Keratinocyte (primary cell): ENCODE measurements at regions not wholly inside any gene's neighbourhood (a gene's known extent, or its start where the extent isn't known, plus 50 kb on each side); places are given as distances from the start of the nearest gene placed in this dataset.

Experiments used
- DNase-seq: peaks from one replicate; pipeline ENCODE4 v3.0.0-alpha.2; 2011; ENCODE audit warnings: low read depth, missing footprints, low spot score
- FAIRE-seq: peaks from 2 replicates; lab custom pipeline; 2011; peaks lifted over from hg19 to GRCh38; lab: Jason Lieb, UNC
- H2AFZ ChIP-seq: 2 replicates; pipeline ENCODE4 v1.6.0; 2012; ENCODE audit warnings: low read length, control low read depth, inconsistent platforms; ENCODE audit not compliant: control insufficient read depth
- H3K27ac ChIP-seq: 2 replicates; pipeline ENCODE4 v1.5.1; 2011; ENCODE audit warnings: low read length; ENCODE audit not compliant: control insufficient read depth, insufficient read depth
- H3K27me3 ChIP-seq: 3 replicates; pipeline ENCODE4 v1.6.0; 2011; ENCODE audit warnings: low read length; ENCODE audit not compliant: control insufficient read depth, insufficient read depth; ENCODE audit errors: extremely low read depth
- H3K36me3 ChIP-seq, 2 experiments: 2 replicates in 1 of 2; 3 replicates in 1 of 2; pipeline ENCODE4 v1.5.1; 2011; ENCODE audit warnings: low read length in 2 of 2, mild to moderate bottlenecking in 1 of 2; ENCODE audit not compliant: control insufficient read depth in 2 of 2, insufficient read depth in 2 of 2; ENCODE audit errors: extremely low read depth in 1 of 2
- H3K4me1 ChIP-seq: 3 replicates; pipeline ENCODE4 v1.5.1; 2011; ENCODE audit warnings: low read length; ENCODE audit not compliant: control insufficient read depth, insufficient read depth; ENCODE audit errors: extremely low read depth
- H3K4me2 ChIP-seq: 3 replicates; pipeline ENCODE4 v1.6.0; 2011; ENCODE audit warnings: low read depth, low read length; ENCODE audit not compliant: control insufficient read depth, insufficient read depth; ENCODE audit errors: extremely low read depth
- H3K4me3 ChIP-seq, 3 experiments: fragments of 200-600 bp in 1 of 3; sonication (generic) in 1 of 3; 2 replicates in 2 of 3; 3 replicates in 1 of 3; pipeline ENCODE4 v1.5.1; 2011 to 2016; ENCODE audit warnings: low read length in 3 of 3, mild to moderate bottlenecking in 3 of 3, control low read depth in 2 of 3, inconsistent platforms in 1 of 3, low read depth in 1 of 3, mixed read lengths in 1 of 3, mixed run types in 1 of 3, moderate library complexity in 1 of 3; ENCODE audit not compliant: control insufficient read depth in 2 of 3, insufficient read depth in 2 of 3; ENCODE audit errors: extremely low read depth in 1 of 3
- H3K79me2 ChIP-seq: 2 replicates; pipeline ENCODE4 v1.6.0; 2012; ENCODE audit warnings: low read length; ENCODE audit not compliant: control insufficient read depth, insufficient read depth
- H3K9ac ChIP-seq: 3 replicates; pipeline ENCODE4 v1.6.0; 2011; ENCODE audit warnings: low read length; ENCODE audit not compliant: control insufficient read depth, insufficient read depth; ENCODE audit errors: extremely low read depth
- H3K9me1 ChIP-seq: 3 replicates; pipeline ENCODE4 v1.6.0; 2011; ENCODE audit warnings: low read length; ENCODE audit not compliant: control insufficient read depth, insufficient read depth; ENCODE audit errors: extremely low read depth
- H3K9me3 ChIP-seq: 2 replicates; pipeline ENCODE4 v1.5.1; 2012; ENCODE audit warnings: low read depth, low read length; ENCODE audit not compliant: control insufficient read depth
- H4K20me1 ChIP-seq: 3 replicates; pipeline ENCODE4 v1.6.0; 2011; ENCODE audit warnings: low read length; ENCODE audit not compliant: control insufficient read depth, insufficient read depth; ENCODE audit errors: extremely low read depth
- EZH2 ChIP-seq: IDR thresholded peaks from one replicate; pipeline ENCODE4 v1.6.1; 2012; ENCODE audit warnings: inconsistent platforms, mild to moderate bottlenecking, low read length, moderate library complexity
- dilution Hi-C: fragments of 300-500 bp; cut with MboI; formaldehyde crosslinking; loops from one replicate; pipeline ENCODE4 v1.7.0; 2020; ENCODE audit warnings: low sequenced_read_pairs; ENCODE audit not compliant: extremely low pct_ligation_motif_present
- TF ChIP-seq, protein P1 (sequence below), 3 experiments: IDR thresholded peaks in 1 of 3; conservative IDR thresholded peaks in 1 of 3; optimal IDR thresholded peaks in 1 of 3; 2 replicates in 2 of 3; 3 replicates in 1 of 3; pipeline versions ENCODE3 to v1.5.1; 2011; ENCODE audit warnings: low read length in 3 of 3, mild to moderate bottlenecking in 3 of 3, moderate library complexity in 2 of 3, control low read depth in 1 of 3, inconsistent platforms in 1 of 3; ENCODE audit not compliant: insufficient read depth in 2 of 3; ENCODE audit errors: extremely low read depth in 1 of 3

DNA sequence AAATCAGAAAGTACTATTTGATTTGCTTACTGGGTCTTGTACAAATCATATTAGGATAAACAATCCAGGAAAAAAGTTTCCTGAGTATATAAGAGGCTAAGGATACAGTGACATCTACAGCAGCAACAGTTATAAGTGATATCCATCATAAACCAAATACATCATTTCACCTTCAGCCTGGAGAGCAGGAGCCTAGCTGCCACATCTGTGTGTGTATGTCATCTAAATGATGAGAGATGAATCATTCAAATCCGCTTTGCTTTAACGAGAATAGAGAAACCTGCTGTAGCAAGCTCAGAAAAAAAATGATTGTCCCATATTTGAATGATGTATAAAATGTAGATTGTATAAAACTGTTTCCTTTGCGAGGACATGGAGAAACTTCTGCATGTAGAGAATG lies 841.4 kb downstream of the SI start:
- no peak overlapping the region for H3K9ac ChIP-seq
- H3K4me2 ChIP-seq, result no peak overlapping the region

DNA sequence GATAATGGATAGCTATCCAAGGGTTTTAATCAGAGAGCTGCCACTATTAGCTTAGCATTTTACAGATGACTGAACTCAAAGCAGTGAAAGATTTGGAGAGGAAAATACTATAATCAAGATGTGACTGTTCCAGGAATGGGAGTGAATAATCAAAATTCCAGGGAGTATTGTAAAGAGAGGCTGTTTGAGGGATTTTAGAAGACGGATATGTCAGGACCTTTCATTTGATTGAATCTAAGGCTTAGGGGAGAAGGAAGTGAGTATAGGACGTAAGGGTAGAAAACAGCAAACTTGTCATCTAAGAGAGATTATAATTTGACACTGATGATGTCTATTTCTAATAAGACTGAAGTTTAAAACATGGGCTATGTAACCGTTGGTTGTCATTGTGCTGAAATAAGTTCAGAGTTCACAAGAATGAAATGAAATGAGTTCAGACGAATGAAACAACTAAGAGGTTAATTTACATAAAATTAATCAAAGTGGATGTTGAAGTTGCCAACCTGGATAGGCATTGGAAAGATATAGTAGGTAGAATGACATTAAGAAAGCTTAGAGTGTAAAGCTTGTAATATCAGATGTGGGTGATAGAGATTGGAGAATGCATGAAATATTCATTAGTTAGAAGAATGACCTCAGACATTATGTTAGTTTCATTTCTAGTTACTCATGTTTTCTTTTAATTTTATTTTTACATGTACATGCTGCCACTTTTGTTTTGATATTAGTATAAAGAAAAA lies 842.8 kb downstream of the SI start:
- H3K9ac ChIP-seq, result no peak overlapping the region
- dilution Hi-C loops, result no loop called here

More for the DNA sequence above, 841.4 kb downstream of the SI start:
- H3K27ac ChIP-seq, result no peak overlapping the region
- H2AFZ ChIP-seq, result no peak overlapping the region
- no peak for TF ChIP-seq EZH2
- TF ChIP-seq, protein P1, sequence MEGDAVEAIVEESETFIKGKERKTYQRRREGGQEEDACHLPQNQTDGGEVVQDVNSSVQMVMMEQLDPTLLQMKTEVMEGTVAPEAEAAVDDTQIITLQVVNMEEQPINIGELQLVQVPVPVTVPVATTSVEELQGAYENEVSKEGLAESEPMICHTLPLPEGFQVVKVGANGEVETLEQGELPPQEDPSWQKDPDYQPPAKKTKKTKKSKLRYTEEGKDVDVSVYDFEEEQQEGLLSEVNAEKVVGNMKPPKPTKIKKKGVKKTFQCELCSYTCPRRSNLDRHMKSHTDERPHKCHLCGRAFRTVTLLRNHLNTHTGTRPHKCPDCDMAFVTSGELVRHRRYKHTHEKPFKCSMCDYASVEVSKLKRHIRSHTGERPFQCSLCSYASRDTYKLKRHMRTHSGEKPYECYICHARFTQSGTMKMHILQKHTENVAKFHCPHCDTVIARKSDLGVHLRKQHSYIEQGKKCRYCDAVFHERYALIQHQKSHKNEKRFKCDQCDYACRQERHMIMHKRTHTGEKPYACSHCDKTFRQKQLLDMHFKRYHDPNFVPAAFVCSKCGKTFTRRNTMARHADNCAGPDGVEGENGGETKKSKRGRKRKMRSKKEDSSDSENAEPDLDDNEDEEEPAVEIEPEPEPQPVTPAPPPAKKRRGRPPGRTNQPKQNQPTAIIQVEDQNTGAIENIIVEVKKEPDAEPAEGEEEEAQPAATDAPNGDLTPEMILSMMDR (optimal IDR thresholded peaks at IDR 0.05 in 1 of 3, IDR thresholded peaks at IDR 0.05 in 1 of 3, conservative IDR thresholded peaks at IDR 0.05 in 1 of 3; ENCODE audit: extremely low read depth in 1 of 3, insufficient read depth in 2 of 3, low read length in 3 of 3), result no peak
- no peaks in the 10 kb centered on the region for H3K4me1 ChIP-seq
- no peaks in the 10 kb centered on the region for H3K9me3 ChIP-seq
- FAIRE-seq (peak; percentile 57), DNase-seq (no peak)
- H3K79me2 ChIP-seq, result no peaks in the 10 kb centered on the region
- dilution Hi-C loops, result no loop called here
- no peak overlapping the region for H3K4me3 ChIP-seq
- no peaks in the 10 kb centered on the region for H3K36me3 ChIP-seq
- no peaks in the 10 kb centered on the region for H3K9me1 ChIP-seq
- H3K27me3 ChIP-seq, result no peaks in the 10 kb centered on the region
- no peaks in the 10 kb centered on the region for H4K20me1 ChIP-seq

More for the DNA sequence above, 842.8 kb downstream of the SI start:
- Histone ChIP-seq H2AFZ (no peak overlapping the region), H3K27me3 (no peaks in the 10 kb centered on the region), H3K36me3 (no peaks in the 10 kb centered on the region), H4K20me1 (no peaks in the 10 kb centered on the region), H3K79me2 (no peaks in the 10 kb centered on the region), H3K9me1 (no peaks in the 10 kb centered on the region), H3K4me2 (no peak overlapping the region), H3K4me3 (no peak overlapping the region), H3K9me3 (no peaks in the 10 kb centered on the region), H3K4me1 (no peaks in the 10 kb centered on the region), H3K27ac (no peak overlapping the region)
- TF ChIP-seq EZH2, result no peak
- TF ChIP-seq, protein P1 (optimal IDR thresholded peaks at IDR 0.05 in 1 of 3, IDR thresholded peaks at IDR 0.05 in 1 of 3, conservative IDR thresholded peaks at IDR 0.05 in 1 of 3; ENCODE audit: extremely low read depth in 1 of 3, insufficient read depth in 2 of 3, low read length in 3 of 3), result no peak
- FAIRE-seq (no peak), DNase-seq (no peak)
